HL-60 (cell line): ENCODE measurements at regions not wholly inside any gene's neighbourhood (a gene's known extent, or its start where the extent isn't known, plus 50 kb on each side); places are given as distances from the start of the nearest gene placed in this dataset.

Experiments used
- CTCF ChIP-seq: IDR thresholded peaks from one replicate; pipeline ENCODE4 v1.5.1; 2011; ENCODE audit warnings: low read length, control low read depth, inconsistent platforms; ENCODE audit not compliant: insufficient read depth
- POLR2AphosphoS5 ChIP-seq: IDR thresholded peaks from 2 replicates; pipeline ENCODE4 v1.6.1; 2012; ENCODE audit warnings: low read depth
- SPI1 ChIP-seq: IDR thresholded peaks from 2 replicates; pipeline ENCODE4 v1.6.1; 2012; ENCODE audit warnings: low read depth, mild to moderate bottlenecking, borderline replicate concordance

DNA sequence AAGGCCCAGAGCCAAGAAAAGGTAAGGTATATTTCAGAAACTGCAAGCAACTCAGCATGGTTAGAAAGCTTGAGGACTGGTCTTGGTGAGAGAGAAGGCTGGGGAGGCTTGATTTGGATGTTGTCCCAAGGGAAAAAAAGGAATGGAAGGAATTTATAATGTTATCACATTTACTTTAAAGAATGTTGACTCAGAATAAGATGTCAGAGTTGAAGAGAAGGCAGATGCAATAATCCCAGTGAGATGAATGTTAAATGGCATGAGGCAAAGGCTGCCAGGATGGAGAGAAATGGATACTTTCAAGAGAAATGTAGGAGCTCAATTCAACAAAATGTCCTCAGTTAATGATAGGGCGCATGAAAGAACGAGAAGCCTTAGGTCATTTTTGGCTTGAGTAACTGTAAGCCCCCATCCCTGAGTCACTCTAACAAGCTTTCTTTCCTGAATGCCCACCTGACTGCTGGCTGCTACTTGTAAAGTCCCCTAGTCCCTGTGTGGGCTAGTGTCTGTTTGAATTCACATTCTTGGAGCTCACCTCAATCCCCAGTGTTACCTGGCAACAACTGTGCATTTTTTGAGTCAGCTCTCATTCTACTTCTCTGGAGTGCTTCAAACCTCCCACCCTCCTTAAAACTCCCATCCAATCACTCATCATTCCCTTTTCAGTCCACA, 103.0 kb upstream of the TAPT1 start:
- TF ChIP-seq CTCF = no peak
- TF ChIP-seq POLR2AphosphoS5 = no peak
- no peak for TF ChIP-seq SPI1
